ENCODE measurements at regions not wholly inside any gene's neighbourhood (a gene's known extent, or its start where the extent isn't known, plus 50 kb on each side); places are given as distances from the start of the nearest gene placed in this dataset.

- TF ChIP-seq CTCF (conservative IDR thresholded peaks at IDR 0.05 in 1 of 2, IDR thresholded peaks at IDR 0.05 in 1 of 2; ENCODE audit: low read depth in 1 of 2, low read length in 2 of 2): no peak
- TF ChIP-seq EZH2 (IDR thresholded peaks at IDR 0.05; ENCODE audit: low read length, missing control alignments): no peak
These were observed 108.2 kb upstream of the MED13L start for GRCh38 chr12:116385486-116386217.

All from fibroblast of lung (primary cell).